Lower leg skin (tissue), 3 donors: ENCODE measurements at regions not wholly inside any gene's neighbourhood (a gene's known extent, or its start where the extent isn't known, plus 50 kb on each side); places are given as distances from the start of the nearest gene placed in this dataset.

Experiments
- CTCF ChIP-seq, 3 donors: fragments of 450-650 bp; IDR thresholded peaks; one replicate each; pipeline ENCODE4 v1.5.1; 2016; ENCODE audit warnings: antibody characterized with exemption in 3 of 3, mild to moderate bottlenecking in 3 of 3, moderate library complexity in 2 of 3
- POLR2A ChIP-seq, 2 donors: fragments of 450-650 bp; IDR thresholded peaks; one replicate each; pipeline ENCODE4 v1.6.1; 2016 to 2017; ENCODE audit warnings: antibody characterized with exemption in 2 of 2, mild to moderate bottlenecking in 1 of 2, moderate library complexity in 1 of 2

GRCh38 chr2:80722803-80723202, 418.3 kb upstream of the LRRTM1 start:
- no peak for TF ChIP-seq POLR2A (IDR thresholded peaks at IDR 0.05)
- TF ChIP-seq CTCF (IDR thresholded peaks at IDR 0.05): no peak
